K562 (cell line): ENCODE measurements at regions not wholly inside any gene's neighbourhood (a gene's known extent, or its start where the extent isn't known, plus 50 kb on each side); places are given as distances from the start of the nearest gene placed in this dataset.

ENCODE experiments used
- ATAC-seq: fragments of 200-7000 bp; cut with Tn5 transposase; 3 replicates; pipeline ENCODE4 v1.9.1; 2020; ENCODE audit warnings: moderate library complexity
- BruUV-seq: library from RNA; stranded (reverse); fragments of 400-500 nt; replicated peaks from 2 replicates; lab custom pipeline; 2021; lab: Mats Ljungman, UMichigan
- CTCF ChIA-PET: fragments of 300-600 bp; formaldehyde crosslinking; extraction: SDS; loops from one replicate; lab custom pipeline; 2021; ENCODE audit warnings: low intra/inter-chr PET ratio; lab: Yijun Ruan, JAX
- POLR2A ChIA-PET: fragments of 300-600, 350-650 bp; sonication (Branson Sonifier 250); formaldehyde crosslinking; extraction: SDS; loops from one replicate; lab custom pipeline; 2021; ENCODE audit warnings: antibody characterized with exemption, inconsistent platforms; lab: Yijun Ruan, JAX
- DNase-seq, 4 experiments: peaks; one replicate each; pipeline versions ENCODE4 v3.0.0 to v3.0.0-alpha.2; 2011 to 2018; ENCODE audit warnings: low spot score in 3 of 4, mixed read lengths in 3 of 4; ENCODE audit errors: extremely low read depth in 1 of 4
- FAIRE-seq: peaks from 2 replicates; lab custom pipeline; 2011; peaks lifted over from hg19 to GRCh38; lab: Jason Lieb, UNC
- H2AFZ ChIP-seq: 2 replicates; pipeline ENCODE4 v1.6.0; 2011; ENCODE audit warnings: low read depth, low read length, control low read depth, inconsistent platforms
- H3K27ac ChIP-seq: fragments of 200-600 bp; 3 replicates; pipeline ENCODE4 v1.8.0; 2011; ENCODE audit warnings: low read depth, mild to moderate bottlenecking, control low read depth, inconsistent platforms, low read length, moderate library complexity, mixed read lengths; ENCODE audit errors: extremely low read depth
- H3K27me3 ChIP-seq, 2 experiments: fragments of 300-600 bp in 1 of 2; 2 replicates in 1 of 2; 3 replicates in 1 of 2; pipeline versions ENCODE4 v1.6.0 to v1.8.0; 2011; ENCODE audit warnings: inconsistent platforms in 2 of 2, low read length in 2 of 2, mild to moderate bottlenecking in 1 of 2, mixed read lengths in 1 of 2, moderate library complexity in 1 of 2; ENCODE audit not compliant: control insufficient read depth in 2 of 2, insufficient read depth in 2 of 2
- H3K36me3 ChIP-seq: fragments of 300-600 bp; 3 replicates; pipeline ENCODE4 v1.8.0; 2011; ENCODE audit warnings: mild to moderate bottlenecking, low read length, inconsistent platforms; ENCODE audit not compliant: control insufficient read depth, insufficient read depth
- H3K4me1 ChIP-seq, 2 experiments: fragments of 200-600 bp in 1 of 2; replicated peaks in 1 of 2; 2 replicates in 1 of 2; 3 replicates in 1 of 2; pipeline versions ENCODE4 v1.5.1 to v1.8.0; 2011; ENCODE audit warnings: inconsistent platforms in 2 of 2, low read length in 2 of 2, mild to moderate bottlenecking in 1 of 2, mixed read lengths in 1 of 2, moderate library complexity in 1 of 2; ENCODE audit not compliant: control insufficient read depth in 2 of 2, insufficient read depth in 2 of 2
- H3K4me2 ChIP-seq: 2 replicates; pipeline ENCODE4 v1.6.1; 2011; ENCODE audit warnings: low read length, control low read depth, inconsistent platforms, mixed read lengths; ENCODE audit not compliant: insufficient read depth
- H3K4me3 ChIP-seq: fragments of 200-600 bp; sonication (generic), shearing (Covaris generic); 2 replicates; pipeline ENCODE4 v1.5.1; 2016; ENCODE audit warnings: control low read depth, inconsistent platforms
- H3K79me2 ChIP-seq: fragments of 200-600 bp; 3 replicates; pipeline ENCODE4 v1.8.0; 2011; ENCODE audit warnings: low read length, inconsistent platforms; ENCODE audit not compliant: control insufficient read depth, insufficient read depth
- H3K9ac ChIP-seq, 2 experiments: 2 replicates each; pipeline versions ENCODE4 v1.6.0 to v1.6.1; 2011; ENCODE audit warnings: low read depth in 2 of 2, low read length in 2 of 2, control low read depth in 1 of 2, inconsistent platforms in 1 of 2, mild to moderate bottlenecking in 1 of 2, mixed read lengths in 1 of 2; ENCODE audit not compliant: insufficient read depth in 1 of 2
- H3K9me1 ChIP-seq: one replicate; pipeline ENCODE4 v1.6.0; 2011; ENCODE audit warnings: inconsistent platforms, mild to moderate bottlenecking, low read length, moderate library complexity; ENCODE audit not compliant: control insufficient read depth, insufficient read depth
- H3K9me3 ChIP-seq: replicated peaks from 2 replicates; pipeline ENCODE4 v1.5.1; 2011; ENCODE audit warnings: low read depth, low read length, inconsistent platforms; ENCODE audit not compliant: control insufficient read depth, insufficient read depth
- H4K20me1 ChIP-seq: replicated peaks from 2 replicates; pipeline ENCODE4 v1.6.1; 2011; ENCODE audit warnings: low read length, inconsistent platforms, mixed read lengths; ENCODE audit not compliant: control insufficient read depth, insufficient read depth
- CEBPG ChIP-seq, 3 experiments: fragments of 200-800 bp in 1 of 3; sonication (Bioruptor generic) in 1 of 3; sonication (generic) in 1 of 3; formaldehyde crosslinking in 1 of 3; IDR thresholded peaks in 2 of 3; conservative IDR thresholded peaks in 1 of 3; 2 replicates each; pipeline versions ENCODE4 v1.6.1 to v1.8.0; 2016 to 2022; ENCODE audit warnings: missing compliant biosample characterization in 2 of 3, missing genetic modification characterization in 2 of 3, mild to moderate bottlenecking in 1 of 3, missing genetic modification reagents in 1 of 3
- FIP1L1 ChIP-seq: fragments of 200-400 bp; formaldehyde crosslinking; IDR thresholded peaks from 2 replicates; pipeline ENCODE4 v1.6.1; 2018; ENCODE audit warnings: mild to moderate bottlenecking, low read depth, low read length; ENCODE audit not compliant: poor library complexity, severe bottlenecking
- KAT7 ChIP-seq: sonication (generic); formaldehyde crosslinking; IDR thresholded peaks from 2 replicates; pipeline ENCODE4 v1.8.0; 2022; ENCODE audit warnings: missing genetic modification reagents, mild to moderate bottlenecking, borderline replicate concordance
- MAX ChIP-seq: sonication (generic); formaldehyde crosslinking; IDR thresholded peaks from 2 replicates; pipeline ENCODE4 v1.9.0; 2022; ENCODE audit warnings: mild to moderate bottlenecking, missing genetic modification reagents
- NR2F6 ChIP-seq: fragments of 450-650 bp; formaldehyde crosslinking; IDR thresholded peaks from 2 replicates; pipeline ENCODE4 v1.4.0; 2020; ENCODE audit warnings: mild to moderate bottlenecking
- POLR2H ChIP-seq: IDR thresholded peaks from 2 replicates; pipeline ENCODE4 v1.6.1; 2016; ENCODE audit warnings: missing genetic modification characterization, low read depth, mild to moderate bottlenecking, control low read depth, missing compliant biosample characterization, moderate library complexity
- PTRF ChIP-seq: fragments of 450-650 bp; IDR thresholded peaks from 2 replicates; pipeline ENCODE4 v1.6.1; 2016; ENCODE audit warnings: mild to moderate bottlenecking, missing genetic modification characterization, missing compliant biosample characterization
- ZNF699 ChIP-seq: fragments of 250-450 bp; sonication (Bioruptor Pico); IDR thresholded peaks from 2 replicates; pipeline ENCODE4 v1.8.0; 2021; ENCODE audit warnings: mild to moderate bottlenecking, moderate library complexity; ENCODE audit not compliant: insufficient replicate concordance
- ZSCAN32 ChIP-seq: fragments of 450-650 bp; formaldehyde crosslinking; IDR thresholded peaks from 2 replicates; pipeline ENCODE4 v1.4.0; 2020; ENCODE audit warnings: mild to moderate bottlenecking, moderate library complexity
- whole genome bisulfite sequencing: fragments of 100-300 bp; shearing (Covaris generic); methylation state at CpG from one replicate; pipeline ENCODE4 v1.1.6; 2016; ENCODE audit warnings: low coverage, mixed read lengths; ENCODE audit not compliant: insufficient coverage; ENCODE audit errors: missing lambda C conversion rate; 5-methylcytosine and 5-hydroxymethylcytosine counted together
- in situ Hi-C: fragments of 300-500 bp; cut with MboI; formaldehyde crosslinking; loops from 4 replicates; pipeline ENCODE4 v1.15.0; 2018; ENCODE audit warnings: inconsistent platforms, mixed read lengths
- intact Hi-C: fragments of 100-400 bp; cut with micrococcal nuclease; formaldehyde crosslinking; loops from 2 replicates; pipeline ENCODE4 v1.14.2; 2022
- TF ChIP-seq, protein P1 (sequence below): sonication (generic); formaldehyde crosslinking; IDR thresholded peaks from 2 replicates; pipeline ENCODE4 v1.8.1; 2023; ENCODE audit warnings: mild to moderate bottlenecking, missing genetic modification reagents
- TF ChIP-seq, protein P2 (sequence below): fragments of 450-650 bp; formaldehyde crosslinking; IDR thresholded peaks from 2 replicates; pipeline ENCODE4 v1.4.0; 2022; ENCODE audit warnings: missing genetic modification characterization

DNA sequence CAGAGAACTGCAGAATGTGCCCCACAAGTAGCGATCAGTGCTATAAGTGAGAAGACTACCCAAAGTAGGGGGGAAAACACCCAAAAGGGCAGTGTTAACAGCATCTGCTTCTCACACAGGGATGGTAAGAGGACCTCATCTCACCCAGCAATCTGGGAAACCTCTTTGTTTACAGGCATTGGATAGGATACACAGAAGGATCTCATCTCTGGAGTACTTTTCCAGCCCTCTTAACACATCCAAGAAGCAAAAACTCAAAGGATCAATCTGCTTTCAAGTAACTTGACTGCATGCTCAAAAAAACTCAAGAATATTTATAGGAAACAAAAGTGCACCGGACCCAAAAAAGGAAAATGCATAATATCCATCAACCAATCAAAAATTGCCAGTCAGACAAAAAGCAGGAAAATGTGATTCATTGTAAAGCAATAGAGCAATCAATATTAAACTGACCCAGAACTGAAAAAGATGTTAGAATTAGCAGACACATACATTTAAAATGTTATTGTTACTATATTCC lies 311.0 kb upstream of the CXADR start:
- Histone ChIP-seq H3K79me2 (no peaks in the 10 kb centered on the region), H2AFZ (no peak overlapping the region), H3K9me3 (no peaks in the 10 kb centered on the region), H3K4me1 (no peaks in the 10 kb centered on the region), H4K20me1 (no peaks in the 10 kb centered on the region), H3K36me3 (no peaks in the 10 kb centered on the region), H3K9ac (no peak overlapping the region), H3K9me1 (no peaks in the 10 kb centered on the region), H3K27ac (no peak overlapping the region), H3K27me3 (no peaks in the 10 kb centered on the region), H3K4me2 (no peak overlapping the region), H3K4me3 (no peak overlapping the region)
- intact Hi-C loops: no loop called here
- ChIA-PET CTCF (no interaction called here), POLR2A (no interaction called here)
- ATAC-seq (no peak), DNase-seq (no peak), FAIRE-seq (no peak)
- in situ Hi-C loops: no loop called here
- BruUV-seq: no TSS peak
- WGBS: 0% methylated on average over 2 of the region's 2 CpGs
- TF ChIP-seq FIP1L1 (no peak), KAT7 (CRISPR knock-in tag) (no peak), MAX (CRISPR knock-in tag) (no peak)

DNA sequence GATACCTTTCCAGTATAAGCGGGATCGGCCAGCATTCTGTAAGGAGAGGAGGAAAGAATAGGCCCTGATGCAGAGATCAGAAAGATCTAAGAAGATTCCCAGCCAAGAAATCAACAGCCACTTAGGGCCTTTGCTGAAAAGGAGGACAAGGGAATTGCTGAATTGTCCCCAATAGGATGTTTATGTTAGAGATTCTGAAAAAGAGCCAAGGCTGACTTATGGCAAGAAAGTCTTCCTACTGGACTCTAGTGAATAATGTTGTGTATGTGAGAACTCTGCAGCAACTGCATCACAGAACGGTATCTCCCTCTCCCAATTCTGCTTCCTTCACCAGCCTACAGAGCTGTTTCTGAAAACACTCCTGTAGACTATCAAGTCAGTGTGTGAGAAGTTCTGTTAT lies 298.0 kb upstream of the CXADR start:
- no peak overlapping the region for H3K27ac ChIP-seq
- no peak for ATAC-seq
- BruUV-seq: no TSS peak
- H3K9me3 ChIP-seq: no peaks in the 10 kb centered on the region
- H3K9me1 ChIP-seq: no peaks in the 10 kb centered on the region
- no peak overlapping the region for H3K4me2 ChIP-seq
- H3K79me2 ChIP-seq: no peaks in the 10 kb centered on the region
- POLR2A ChIA-PET: no interaction called here
- no peak for DNase-seq
- H3K9ac ChIP-seq: no peak overlapping the region
- intact Hi-C loops (no loop called here), in situ Hi-C loops (no loop called here)
- no peak overlapping the region for H2AFZ ChIP-seq
- H3K4me3 ChIP-seq: no peak overlapping the region
- no peaks in the 10 kb centered on the region for H4K20me1 ChIP-seq
- no peaks in the 10 kb centered on the region for H3K36me3 ChIP-seq
- 0% methylated on average over 3 of the region's 3 CpGs for WGBS
- no peaks in the 10 kb centered on the region for H3K4me1 ChIP-seq
- H3K27me3 ChIP-seq: no peaks in the 10 kb centered on the region
- CTCF ChIA-PET: no interaction called here
- FAIRE-seq: no peak
- no peak for TF ChIP-seq POLR2H (tag)
- TF ChIP-seq CEBPG (CRISPR knock-in tag; IDR thresholded peaks at IDR 0.05): no peak
- no peak for TF ChIP-seq CEBPG (tag; conservative IDR thresholded peaks at IDR 0.05 in 1 of 2, IDR thresholded peaks at IDR 0.05 in 1 of 2)
- no peak for TF ChIP-seq ZSCAN32 (CRISPR knock-in tag)
- no peak for TF ChIP-seq PTRF (tag)
- TF ChIP-seq, protein P1, sequence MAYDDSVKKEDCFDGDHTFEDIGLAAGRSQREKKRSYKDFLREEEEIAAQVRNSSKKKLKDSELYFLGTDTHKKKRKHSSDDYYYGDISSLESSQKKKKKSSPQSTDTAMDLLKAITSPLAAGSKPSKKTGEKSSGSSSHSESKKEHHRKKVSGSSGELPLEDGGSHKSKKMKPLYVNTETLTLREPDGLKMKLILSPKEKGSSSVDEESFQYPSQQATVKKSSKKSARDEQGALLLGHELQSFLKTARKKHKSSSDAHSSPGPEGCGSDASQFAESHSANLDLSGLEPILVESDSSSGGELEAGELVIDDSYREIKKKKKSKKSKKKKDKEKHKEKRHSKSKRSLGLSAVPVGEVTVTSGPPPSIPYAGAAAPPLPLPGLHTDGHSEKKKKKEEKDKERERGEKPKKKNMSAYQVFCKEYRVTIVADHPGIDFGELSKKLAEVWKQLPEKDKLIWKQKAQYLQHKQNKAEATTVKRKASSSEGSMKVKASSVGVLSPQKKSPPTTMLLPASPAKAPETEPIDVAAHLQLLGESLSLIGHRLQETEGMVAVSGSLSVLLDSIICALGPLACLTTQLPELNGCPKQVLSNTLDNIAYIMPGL (CRISPR knock-in tag): no peak
- TF ChIP-seq ZNF699: no peak
- TF ChIP-seq, protein P2, sequence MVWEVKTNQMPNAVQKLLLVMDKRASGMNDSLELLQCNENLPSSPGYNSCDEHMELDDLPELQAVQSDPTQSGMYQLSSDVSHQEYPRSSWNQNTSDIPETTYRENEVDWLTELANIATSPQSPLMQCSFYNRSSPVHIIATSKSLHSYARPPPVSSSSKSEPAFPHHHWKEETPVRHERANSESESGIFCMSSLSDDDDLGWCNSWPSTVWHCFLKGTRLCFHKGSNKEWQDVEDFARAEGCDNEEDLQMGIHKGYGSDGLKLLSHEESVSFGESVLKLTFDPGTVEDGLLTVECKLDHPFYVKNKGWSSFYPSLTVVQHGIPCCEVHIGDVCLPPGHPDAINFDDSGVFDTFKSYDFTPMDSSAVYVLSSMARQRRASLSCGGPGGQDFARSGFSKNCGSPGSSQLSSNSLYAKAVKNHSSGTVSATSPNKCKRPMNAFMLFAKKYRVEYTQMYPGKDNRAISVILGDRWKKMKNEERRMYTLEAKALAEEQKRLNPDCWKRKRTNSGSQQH (CRISPR knock-in tag): no peak
- no peak for TF ChIP-seq NR2F6 (CRISPR knock-in tag)
